ENCODE measurements at regions not wholly inside any gene's neighbourhood (a gene's known extent, or its start where the extent isn't known, plus 50 kb on each side); places are given as distances from the start of the nearest gene placed in this dataset.

DNA sequence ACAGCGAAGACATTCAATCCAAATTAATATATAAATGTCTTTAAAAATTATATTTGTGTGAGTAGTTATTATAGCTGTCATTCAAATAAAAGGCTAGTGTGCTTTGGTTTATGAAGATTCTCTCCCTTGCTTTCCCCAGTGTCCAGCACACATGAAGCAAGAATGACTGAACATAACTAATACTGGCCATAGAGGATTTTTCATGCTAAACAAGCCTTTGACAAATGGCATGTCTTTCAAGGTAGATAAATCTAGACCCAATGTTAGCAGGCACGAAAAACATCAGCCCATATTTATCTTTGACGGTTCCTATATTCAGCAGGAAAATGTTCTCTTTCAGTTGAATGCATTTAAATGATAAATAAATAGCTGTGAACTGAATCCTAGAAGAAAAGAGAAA, 1234.4 kb downstream of the EPHA7 start:
- no peak for ATAC-seq (replicated peaks)
- no peak for DNase-seq
- no peak overlapping the region for H3K4me3 Mint-ChIP-seq
- no peaks in the 10 kb centered on the region for H3K4me1 Mint-ChIP-seq (ENCODE audit: low read depth in 2 of 2)
- peaks cover 0 to 7% of the 10 kb centered on the region in 2 donors for H3K9me3 Mint-ChIP-seq
- H3K36me3 Mint-ChIP-seq (ENCODE audit: insufficient read depth), result peaks cover 3% of the 10 kb centered on the region
- no peak overlapping the region for H3K27ac Mint-ChIP-seq
- H3K27me3 Mint-ChIP-seq, result no peaks in the 10 kb centered on the region

DNA sequence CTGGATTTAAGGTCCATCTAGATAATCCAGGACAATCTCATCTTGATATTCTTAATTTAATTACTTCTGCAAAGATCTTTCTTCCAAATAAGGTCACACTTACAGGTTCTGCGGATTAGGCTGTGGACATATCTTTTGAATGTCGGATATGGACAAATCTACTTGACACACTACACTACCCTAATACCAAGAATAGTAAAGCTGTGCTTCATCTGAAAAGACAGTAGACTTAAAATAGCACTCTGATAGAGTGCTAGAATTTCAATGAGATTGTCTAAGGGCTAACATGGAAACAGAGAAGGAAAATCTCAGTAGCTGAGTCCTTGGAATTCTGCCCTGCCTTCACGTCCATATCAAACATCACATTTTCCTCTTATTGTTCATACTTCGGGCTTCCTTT, 1238.0 kb downstream of the EPHA7 start:
- H3K4me1 Mint-ChIP-seq (ENCODE audit: low read depth in 2 of 2), result no peaks in the 10 kb centered on the region
- DNase-seq, result no peak
- H3K36me3 Mint-ChIP-seq (ENCODE audit: insufficient read depth), result no peaks in the 10 kb centered on the region
- no peak overlapping the region for H3K4me3 Mint-ChIP-seq
- H3K27me3 Mint-ChIP-seq, result no peaks in the 10 kb centered on the region
- no peak overlapping the region for H3K27ac Mint-ChIP-seq
- no peak for ATAC-seq (replicated peaks)
- H3K9me3 Mint-ChIP-seq, result peaks cover 4 to 8% of the 10 kb centered on the region in 2 donors

DNA sequence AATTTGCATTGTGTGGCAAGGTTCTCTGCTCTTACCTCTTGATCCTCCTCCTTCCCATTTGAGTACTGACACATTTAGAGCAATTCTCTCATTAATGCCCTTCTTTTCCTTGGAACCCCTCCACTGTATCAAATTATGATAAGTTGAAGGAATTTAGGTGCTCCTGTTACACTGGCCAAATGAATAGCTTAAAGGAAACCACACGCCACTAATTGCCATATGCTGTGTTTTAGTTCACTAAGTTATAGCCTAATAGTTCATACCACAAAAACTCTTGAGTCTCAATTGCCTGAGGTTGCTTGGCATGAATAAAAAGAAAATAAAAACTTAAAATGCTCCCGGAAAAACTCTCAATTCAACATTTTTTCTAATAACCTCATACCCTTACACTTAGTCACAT, 1239.3 kb downstream of the EPHA7 start:
- no peak overlapping the region for H3K27ac Mint-ChIP-seq
- H3K4me3 Mint-ChIP-seq, result no peak overlapping the region
- H3K36me3 Mint-ChIP-seq (ENCODE audit: insufficient read depth), result no peaks in the 10 kb centered on the region
- peaks cover 10 to 15% of the 10 kb centered on the region in 2 donors for H3K9me3 Mint-ChIP-seq
- H3K27me3 Mint-ChIP-seq, result no peaks in the 10 kb centered on the region
- no peaks in the 10 kb centered on the region for H3K4me1 Mint-ChIP-seq (ENCODE audit: low read depth in 2 of 2)
- DNase-seq, result no peak
- no peak for ATAC-seq (replicated peaks)

DNA sequence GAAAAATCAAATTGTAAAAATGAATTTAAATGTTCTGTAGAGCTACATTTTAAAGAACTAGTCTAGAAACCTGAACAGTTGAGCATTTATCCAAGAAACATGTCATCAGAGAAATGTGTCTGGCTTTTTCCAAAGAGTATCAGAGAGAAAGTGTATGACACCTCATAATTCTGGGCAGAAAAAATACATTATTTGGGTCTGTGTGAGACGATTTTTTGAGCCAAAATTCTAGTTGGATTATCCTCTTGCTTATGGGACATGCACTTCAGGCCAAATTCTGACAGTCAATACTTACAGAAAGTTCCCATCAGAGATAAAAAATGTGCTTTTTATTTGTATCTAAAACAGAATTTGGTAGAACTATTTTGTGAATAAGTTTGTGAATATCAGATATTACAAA, 1242.7 kb downstream of the EPHA7 start:
- Mint-ChIP-seq H3K4me1 (ENCODE audit: low read depth in 2 of 2) (no peaks in the 10 kb centered on the region), H3K36me3 (ENCODE audit: insufficient read depth) (no peaks in the 10 kb centered on the region), H3K27me3 (no peaks in the 10 kb centered on the region), H3K4me3 (no peak overlapping the region), H3K9me3 (peaks cover 10 to 15% of the 10 kb centered on the region in 2 donors), H3K27ac (no peak overlapping the region)
- ATAC-seq (replicated peaks), result no peak
- no peak for DNase-seq

DNA sequence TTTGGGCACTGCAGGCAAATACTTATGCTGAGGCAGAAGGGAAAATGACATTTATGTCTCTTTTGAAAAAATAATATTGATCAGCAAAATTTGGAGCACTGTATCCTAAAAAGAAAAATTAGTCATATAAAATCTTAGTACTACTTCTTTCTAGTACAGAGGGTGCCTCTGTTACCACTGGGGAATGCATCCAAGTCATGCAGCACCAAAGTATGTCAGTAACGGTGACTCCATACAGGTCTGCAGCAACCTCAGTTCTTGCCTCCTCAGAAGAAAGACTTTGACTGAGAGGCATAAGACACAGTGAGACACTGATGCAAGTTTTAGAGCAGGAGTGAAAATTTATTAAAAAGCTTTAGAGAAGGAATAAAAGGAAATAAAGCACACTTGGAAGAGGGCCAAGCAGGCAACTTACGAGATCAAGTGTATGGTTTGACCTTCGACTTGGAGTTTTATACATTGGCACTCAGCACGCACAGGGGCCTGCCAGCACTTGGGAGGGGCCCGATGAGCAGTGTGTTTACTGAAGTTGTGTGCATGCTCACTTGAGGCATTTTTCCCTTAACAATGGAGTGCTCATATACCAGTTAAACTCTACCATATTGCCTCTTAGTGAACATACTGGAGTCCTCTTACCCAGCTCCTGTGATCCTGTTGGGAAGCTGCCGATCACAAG, 1244.8 kb downstream of the EPHA7 start:
- Mint-ChIP-seq H3K9me3 (peaks cover 8 to 15% of the 10 kb centered on the region in 2 donors), H3K4me3 (no peak overlapping the region), H3K27me3 (no peaks in the 10 kb centered on the region), H3K4me1 (ENCODE audit: low read depth in 2 of 2) (no peaks in the 10 kb centered on the region), H3K36me3 (ENCODE audit: insufficient read depth) (no peaks in the 10 kb centered on the region), H3K27ac (no peak overlapping the region)
- DNase-seq (no peak), ATAC-seq (replicated peaks) (no peak)

DNA sequence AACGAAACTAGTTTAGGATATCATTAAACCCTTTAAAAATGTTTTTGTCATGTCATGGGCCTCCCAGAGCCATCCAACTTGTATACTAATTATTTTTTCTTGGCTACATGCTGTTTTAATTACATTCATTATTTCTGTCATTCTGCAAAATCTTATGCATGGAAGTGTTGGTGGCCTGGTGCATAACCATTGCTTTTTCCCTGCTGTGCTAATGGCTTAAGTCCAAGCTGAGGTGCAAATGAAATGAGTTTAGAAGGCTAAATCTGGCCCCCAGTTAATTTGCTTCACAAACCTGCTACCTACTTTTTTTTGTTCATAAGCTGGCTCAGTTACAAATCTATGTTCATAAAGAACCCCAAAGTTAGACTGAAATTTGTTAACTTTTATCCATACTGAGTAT, 1249.9 kb downstream of the EPHA7 start:
- Mint-ChIP-seq H3K36me3 (ENCODE audit: insufficient read depth) (no peaks in the 10 kb centered on the region), H3K27me3 (no peaks in the 10 kb centered on the region), H3K4me1 (ENCODE audit: low read depth in 2 of 2) (no peaks in the 10 kb centered on the region), H3K27ac (no peak overlapping the region), H3K4me3 (no peak overlapping the region), H3K9me3 (peaks cover 0 to 6% of the 10 kb centered on the region in 2 donors)
- DNase-seq, result no peak
- ATAC-seq (replicated peaks), result no peak

DNA sequence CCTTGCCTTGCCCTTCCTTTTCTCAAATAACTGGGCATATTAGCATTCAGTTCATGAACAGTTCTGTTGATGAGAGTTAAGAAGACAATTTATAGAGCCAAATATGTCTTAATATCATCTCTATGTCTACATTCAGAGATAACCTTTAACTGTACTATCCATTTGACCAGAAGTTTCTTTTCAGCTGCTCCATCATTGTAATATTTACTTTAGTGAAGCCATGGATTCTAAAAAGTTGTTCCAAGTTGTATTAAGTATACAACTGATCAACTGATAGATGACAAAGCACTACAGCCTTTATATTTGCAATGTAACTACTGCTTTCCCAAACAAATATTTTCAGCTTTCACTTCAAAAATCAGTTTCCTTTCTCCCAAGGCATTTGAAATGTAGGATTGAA, 1252.7 kb downstream of the EPHA7 start:
- H3K27me3 Mint-ChIP-seq, result no peaks in the 10 kb centered on the region
- H3K9me3 Mint-ChIP-seq, result peaks cover 0 to 10% of the 10 kb centered on the region in 2 donors
- DNase-seq, result no peak
- no peak overlapping the region for H3K4me3 Mint-ChIP-seq
- H3K4me1 Mint-ChIP-seq (ENCODE audit: low read depth in 2 of 2), result no peaks in the 10 kb centered on the region
- no peak for ATAC-seq (replicated peaks)
- H3K36me3 Mint-ChIP-seq (ENCODE audit: insufficient read depth), result no peaks in the 10 kb centered on the region
- no peak overlapping the region for H3K27ac Mint-ChIP-seq

DNA sequence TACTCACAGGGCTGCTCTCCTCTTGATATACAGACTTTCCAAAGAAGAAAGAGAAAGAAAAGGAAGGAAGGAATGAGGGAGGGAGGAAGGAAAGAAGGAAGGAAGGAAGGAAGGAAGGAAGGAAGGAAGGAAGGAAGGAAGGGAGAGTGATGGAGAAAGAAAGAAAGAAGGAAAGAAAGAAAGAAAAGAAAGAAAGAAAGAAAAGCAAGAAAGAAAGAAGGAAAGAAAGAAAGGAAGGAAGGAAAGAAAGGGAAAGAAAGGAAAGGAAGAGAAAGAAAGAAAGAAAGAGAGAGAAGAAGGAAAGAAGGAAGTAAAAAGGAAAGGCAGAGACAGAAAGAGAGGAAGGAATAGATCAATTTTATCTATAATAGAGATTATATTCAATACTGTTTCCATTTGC, 1257.4 kb downstream of the EPHA7 start:
- no peak for DNase-seq
- peaks cover 0 to 10% of the 10 kb centered on the region in 2 donors for H3K9me3 Mint-ChIP-seq
- no peaks in the 10 kb centered on the region for H3K36me3 Mint-ChIP-seq (ENCODE audit: insufficient read depth)
- no peak overlapping the region for H3K4me3 Mint-ChIP-seq
- H3K4me1 Mint-ChIP-seq (ENCODE audit: low read depth in 2 of 2), result no peaks in the 10 kb centered on the region
- ATAC-seq (replicated peaks), result no peak
- no peak overlapping the region for H3K27ac Mint-ChIP-seq
- no peaks in the 10 kb centered on the region for H3K27me3 Mint-ChIP-seq

DNA sequence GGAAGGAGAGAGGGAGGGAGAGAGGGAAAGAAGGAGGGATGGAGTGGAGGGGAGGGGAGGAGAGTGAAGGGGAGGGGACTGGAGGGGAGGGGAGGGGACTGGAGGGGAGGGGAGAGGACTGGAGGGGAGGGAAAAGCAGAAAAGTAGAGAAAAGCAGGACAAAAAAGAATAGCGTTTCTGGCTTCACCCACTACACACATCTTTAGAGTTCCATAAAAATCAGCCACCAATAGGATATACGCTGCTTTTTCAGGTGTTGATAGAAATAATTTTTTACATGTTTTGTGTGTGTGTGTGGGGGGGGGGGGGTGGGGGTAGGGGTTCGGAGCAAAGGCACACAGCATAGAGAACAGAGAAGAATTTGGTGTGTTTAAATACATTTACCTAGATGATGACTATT, 1259.1 kb downstream of the EPHA7 start:
- Mint-ChIP-seq H3K4me3 (no peak overlapping the region), H3K9me3 (peaks cover 0 to 19% of the 10 kb centered on the region in 2 donors), H3K36me3 (ENCODE audit: insufficient read depth) (no peaks in the 10 kb centered on the region), H3K27ac (no peak overlapping the region), H3K4me1 (ENCODE audit: low read depth in 2 of 2) (no peaks in the 10 kb centered on the region), H3K27me3 (no peaks in the 10 kb centered on the region)
- DNase-seq (no peak), ATAC-seq (replicated peaks) (no peak)

DNA sequence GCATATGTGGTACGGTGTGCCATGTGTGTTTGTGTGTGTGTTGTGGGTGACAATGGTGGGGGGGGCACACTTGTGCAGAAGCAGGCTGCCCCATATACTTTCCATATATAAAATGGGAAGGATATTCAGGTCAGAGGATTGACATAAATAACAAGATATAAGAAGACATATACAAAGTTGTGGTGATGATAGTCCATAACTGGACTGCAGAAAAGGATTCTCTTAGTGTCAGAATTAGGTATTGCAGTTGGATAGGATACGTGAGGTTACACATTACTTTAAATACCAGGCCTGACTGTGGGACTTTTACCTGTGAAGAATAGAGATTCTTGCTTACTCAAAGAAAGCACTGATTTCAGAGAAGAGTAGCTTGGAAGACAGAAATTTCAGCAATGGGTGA, 1260.3 kb downstream of the EPHA7 start:
- DNase-seq (no peak), ATAC-seq (replicated peaks) (no peak)
- no peaks in the 10 kb centered on the region for H3K27me3 Mint-ChIP-seq
- peaks cover 0 to 18% of the 10 kb centered on the region in 2 donors for H3K9me3 Mint-ChIP-seq
- no peak overlapping the region for H3K4me3 Mint-ChIP-seq
- H3K27ac Mint-ChIP-seq, result no peak overlapping the region
- H3K4me1 Mint-ChIP-seq (ENCODE audit: low read depth in 2 of 2), result no peaks in the 10 kb centered on the region
- no peaks in the 10 kb centered on the region for H3K36me3 Mint-ChIP-seq (ENCODE audit: insufficient read depth)

DNA sequence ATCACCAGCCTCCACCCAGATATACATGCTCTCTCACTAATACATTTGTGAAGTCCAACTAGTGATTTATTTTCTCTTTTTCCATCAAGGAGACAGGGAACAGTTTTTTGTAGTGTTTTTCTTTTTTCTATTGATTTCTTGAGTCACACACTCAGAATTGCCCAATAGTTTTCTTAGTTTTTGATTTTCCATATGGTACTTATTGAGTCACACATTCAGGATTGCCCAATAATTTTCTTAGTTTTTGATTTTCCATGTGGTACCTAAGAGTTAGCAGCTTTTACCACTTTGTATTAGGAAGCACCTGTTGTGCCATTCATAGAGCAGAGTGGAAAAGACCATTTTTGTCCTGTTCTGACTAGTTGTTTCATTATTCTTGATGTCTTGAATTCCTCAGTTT, 1268.8 kb downstream of the EPHA7 start:
- Mint-ChIP-seq H3K36me3 (ENCODE audit: insufficient read depth) (no peaks in the 10 kb centered on the region), H3K27me3 (no peaks in the 10 kb centered on the region), H3K4me1 (ENCODE audit: low read depth in 2 of 2) (no peaks in the 10 kb centered on the region), H3K4me3 (no peak overlapping the region), H3K27ac (no peak overlapping the region), H3K9me3 (peaks cover 0 to 5% of the 10 kb centered on the region in 2 donors)
- no peak for ATAC-seq (replicated peaks)
- DNase-seq, result no peak

DNA sequence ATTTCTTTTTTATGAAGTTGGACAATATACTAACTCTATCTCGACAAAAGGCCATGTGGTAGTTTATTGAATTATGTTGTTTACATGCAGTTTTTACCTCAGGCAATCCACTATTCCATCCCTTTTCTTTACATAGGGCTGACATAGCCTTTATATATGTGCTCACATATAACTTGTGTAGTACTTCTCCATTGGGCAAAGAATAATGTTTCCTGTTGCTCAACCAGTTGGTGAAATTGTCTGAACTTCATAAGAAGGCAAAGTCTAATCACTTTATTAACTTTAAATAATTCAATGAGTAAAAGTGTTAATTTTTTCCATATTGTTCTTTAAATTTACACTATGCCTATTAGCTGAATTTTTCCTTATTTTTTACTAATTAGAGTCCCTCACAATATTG, 1272.1 kb downstream of the EPHA7 start:
- H3K9me3 Mint-ChIP-seq, result peaks cover 2 to 6% of the 10 kb centered on the region in 2 donors
- no peaks in the 10 kb centered on the region for H3K4me1 Mint-ChIP-seq (ENCODE audit: low read depth in 2 of 2)
- no peak overlapping the region for H3K27ac Mint-ChIP-seq
- DNase-seq, result no peak
- no peaks in the 10 kb centered on the region for H3K27me3 Mint-ChIP-seq
- no peak for ATAC-seq (replicated peaks)
- H3K36me3 Mint-ChIP-seq (ENCODE audit: insufficient read depth), result no peaks in the 10 kb centered on the region
- no peak overlapping the region for H3K4me3 Mint-ChIP-seq

DNA sequence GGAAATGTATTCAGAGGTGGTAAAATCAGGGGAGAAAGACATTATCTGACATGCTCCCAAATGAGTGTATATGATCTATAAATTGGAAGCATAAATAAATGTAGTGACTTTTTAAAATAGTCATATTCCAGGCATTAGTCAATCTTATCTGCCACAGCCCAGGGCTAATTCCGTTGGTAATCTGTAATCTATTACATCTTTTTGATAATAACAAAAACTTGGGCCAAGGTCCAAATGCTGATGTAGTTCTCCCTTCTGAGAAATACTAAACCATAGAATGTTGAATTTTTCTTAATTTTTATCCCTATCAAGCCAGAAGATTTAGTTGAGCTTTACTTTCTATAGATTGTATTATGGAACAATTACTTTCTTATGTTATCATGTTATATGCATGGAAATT, 1279.8 kb downstream of the EPHA7 start:
- Mint-ChIP-seq H3K9me3 (peaks cover 6% of the 10 kb centered on the region in 2 donors), H3K27ac (no peak overlapping the region), H3K4me1 (ENCODE audit: low read depth in 2 of 2) (no peaks in the 10 kb centered on the region), H3K36me3 (ENCODE audit: insufficient read depth) (no peaks in the 10 kb centered on the region), H3K27me3 (no peaks in the 10 kb centered on the region), H3K4me3 (no peak overlapping the region)
- ATAC-seq (replicated peaks), result no peak
- DNase-seq, result no peak

DNA sequence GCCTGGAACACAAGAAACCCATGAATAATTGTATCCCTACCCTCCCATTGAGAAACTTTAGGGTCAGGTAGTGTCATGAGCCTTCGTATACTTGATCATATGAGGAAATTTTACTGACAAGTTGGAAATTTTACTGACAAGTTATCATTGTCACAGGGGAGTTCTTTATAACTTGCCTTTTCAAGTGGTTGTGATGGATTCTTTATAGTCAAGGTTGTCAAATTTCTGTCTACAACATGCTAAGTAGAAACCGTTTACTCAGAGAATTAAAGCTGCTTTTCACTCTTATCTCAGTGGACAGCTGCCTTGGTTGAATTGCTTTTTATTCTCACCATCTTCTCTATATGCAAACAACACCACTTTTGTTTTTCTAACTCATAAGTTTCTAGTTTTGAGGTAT, 1286.4 kb downstream of the EPHA7 start:
- peaks cover 8 to 11% of the 10 kb centered on the region in 2 donors for H3K9me3 Mint-ChIP-seq
- H3K4me1 Mint-ChIP-seq (ENCODE audit: low read depth in 2 of 2), result no peaks in the 10 kb centered on the region
- DNase-seq, result no peak
- H3K36me3 Mint-ChIP-seq (ENCODE audit: insufficient read depth), result no peaks in the 10 kb centered on the region
- no peaks in the 10 kb centered on the region for H3K27me3 Mint-ChIP-seq
- H3K4me3 Mint-ChIP-seq, result no peak overlapping the region
- H3K27ac Mint-ChIP-seq, result no peak overlapping the region
- no peak for ATAC-seq (replicated peaks)

DNA sequence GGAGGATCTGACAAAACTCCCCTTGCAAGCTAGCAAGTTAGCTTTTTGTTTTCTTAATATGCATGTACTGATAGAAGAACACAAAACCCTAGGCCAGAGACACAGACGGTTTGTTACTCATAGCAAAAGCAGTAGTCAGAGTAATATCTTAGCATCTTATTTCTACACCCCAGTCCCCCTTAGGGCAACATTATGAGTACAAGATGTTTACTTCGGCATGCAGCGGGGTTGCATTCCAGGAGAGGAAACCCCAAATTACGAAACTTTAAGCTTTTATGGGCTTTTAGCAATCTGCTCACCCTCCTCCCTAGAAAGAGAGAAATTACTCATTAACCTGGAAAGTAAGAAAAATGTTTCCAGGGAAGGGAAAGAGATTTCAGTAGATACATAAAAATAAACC, 1286.9 kb downstream of the EPHA7 start:
- Mint-ChIP-seq H3K4me3 (no peak overlapping the region), H3K36me3 (ENCODE audit: insufficient read depth) (no peaks in the 10 kb centered on the region), H3K9me3 (peaks cover 8 to 12% of the 10 kb centered on the region in 2 donors), H3K27ac (no peak overlapping the region), H3K4me1 (ENCODE audit: low read depth in 2 of 2) (no peaks in the 10 kb centered on the region), H3K27me3 (no peaks in the 10 kb centered on the region)
- DNase-seq (no peak), ATAC-seq (replicated peaks) (no peak)

Measured in effector memory CD8-positive, alpha-beta T cell (primary cell).